ENCODE measurements at regions not wholly inside any gene's neighbourhood (a gene's known extent, or its start where the extent isn't known, plus 50 kb on each side); places are given as distances from the start of the nearest gene placed in this dataset.

DNA sequence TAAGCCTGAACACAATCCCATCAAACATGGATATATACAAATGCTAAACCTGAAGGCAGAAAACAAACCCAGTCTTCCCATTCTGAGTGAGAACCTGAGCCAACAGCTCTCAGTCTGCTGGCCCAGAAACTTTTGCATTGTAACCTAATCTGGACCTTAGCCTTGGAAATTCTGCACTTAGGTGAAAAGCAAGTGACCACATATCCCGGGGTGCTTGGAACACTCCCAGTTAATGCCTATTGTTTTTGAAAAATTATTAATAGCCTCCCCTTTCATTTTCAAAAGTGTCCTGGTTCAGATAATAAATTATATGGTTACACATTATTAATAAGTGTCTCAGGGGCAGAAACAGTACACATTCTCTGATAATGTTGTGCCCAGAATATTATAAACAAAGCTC lies 228.3 kb upstream of the TARS1 start:
- POLR2A ChIA-PET, result no interaction called here
- FAIRE-seq (no peak), ATAC-seq (no peak)

DNA sequence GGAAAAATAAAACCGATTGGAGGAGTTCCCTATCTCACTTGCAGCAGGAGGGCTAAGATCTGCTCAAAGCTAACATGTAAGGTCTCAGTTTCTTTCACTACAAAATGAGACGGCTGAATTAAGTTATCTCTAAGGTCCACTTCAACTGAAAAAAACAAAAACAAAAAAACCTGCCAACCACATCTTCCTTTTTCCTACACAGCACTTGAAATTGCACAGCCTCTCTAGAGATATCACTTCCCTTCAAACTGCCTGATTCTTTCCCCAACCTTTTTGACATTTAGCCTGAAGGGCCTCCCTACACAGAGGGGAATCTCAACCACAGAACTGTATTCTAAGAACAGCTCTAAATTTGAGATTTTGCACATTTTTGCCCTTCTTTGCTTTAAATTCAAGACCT lies 227.9 kb upstream of the TARS1 start:
- 6% methylated on average over 2 of the region's 2 CpGs for WGBS (ENCODE audit: insufficient coverage, low coverage, missing lambda C conversion rate)
- ChIA-PET CTCF (ENCODE audit: low intra/inter-chr PET ratio) (no interaction called here), POLR2A (no interaction called here)
- ATAC-seq (no peak), DNase-seq (ENCODE audit: extremely low read depth in 1 of 4, low spot score in 3 of 4) (no peak), FAIRE-seq (no peak)
- Histone ChIP-seq H3K4me3 (no peak overlapping the region), H3K36me3 (ENCODE audit: control insufficient read depth, insufficient read depth, low read length) (no peaks in the 10 kb centered on the region), H2AFZ (ENCODE audit: low read depth, low read length) (no peak overlapping the region), H3K9me1 (ENCODE audit: control insufficient read depth, insufficient read depth, low read length) (no peaks in the 10 kb centered on the region), H3K27ac (ENCODE audit: extremely low read depth, low read depth, low read length) (no peak overlapping the region), H3K4me1 (replicated peaks in 1 of 2; ENCODE audit: control insufficient read depth in 2 of 2, insufficient read depth in 2 of 2, low read length in 2 of 2) (no peaks in the 10 kb centered on the region), H4K20me1 (replicated peaks; ENCODE audit: control insufficient read depth, insufficient read depth, low read length) (no peaks in the 10 kb centered on the region), H3K9ac (ENCODE audit: insufficient read depth in 1 of 2, low read depth in 2 of 2, low read length in 2 of 2) (no peak overlapping the region), H3K27me3 (ENCODE audit: control insufficient read depth in 2 of 2, insufficient read depth in 2 of 2, low read length in 2 of 2) (no peaks in the 10 kb centered on the region), H3K79me2 (ENCODE audit: control insufficient read depth, insufficient read depth, low read length) (no peaks in the 10 kb centered on the region), H3K4me2 (ENCODE audit: insufficient read depth, low read length) (no peak overlapping the region), H3K9me3 (replicated peaks; ENCODE audit: control insufficient read depth, insufficient read depth, low read depth, low read length) (no peaks in the 10 kb centered on the region)
- intact Hi-C loops (cut with micrococcal nuclease) (no loop called here), in situ Hi-C loops (cut with MboI) (no loop called here)
- BruUV-seq (replicated peaks), result no TSS peak
- TF ChIP-seq, protein P1, sequence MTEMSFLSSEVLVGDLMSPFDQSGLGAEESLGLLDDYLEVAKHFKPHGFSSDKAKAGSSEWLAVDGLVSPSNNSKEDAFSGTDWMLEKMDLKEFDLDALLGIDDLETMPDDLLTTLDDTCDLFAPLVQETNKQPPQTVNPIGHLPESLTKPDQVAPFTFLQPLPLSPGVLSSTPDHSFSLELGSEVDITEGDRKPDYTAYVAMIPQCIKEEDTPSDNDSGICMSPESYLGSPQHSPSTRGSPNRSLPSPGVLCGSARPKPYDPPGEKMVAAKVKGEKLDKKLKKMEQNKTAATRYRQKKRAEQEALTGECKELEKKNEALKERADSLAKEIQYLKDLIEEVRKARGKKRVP (CRISPR knock-in tag; IDR thresholded peaks at IDR 0.05), result no peak
- TF ChIP-seq KHSRP (IDR thresholded peaks at IDR 0.05) (no peak), ZNF445 (CRISPR knock-in tag; IDR thresholded peaks at IDR 0.05; ENCODE audit: low read depth) (no peak), ZNF57 (CRISPR knock-in tag; IDR thresholded peaks at IDR 0.05) (no peak), FOXJ3 (CRISPR knock-in tag; IDR thresholded peaks at IDR 0.05) (no peak), ZBTB1 (CRISPR knock-in tag; IDR thresholded peaks at IDR 0.05; ENCODE audit: borderline replicate concordance, low read depth) (no peak), CREBBP (IDR thresholded peaks at IDR 0.05; ENCODE audit: low read depth, low read length) (no peak), KAT2B (IDR thresholded peaks at IDR 0.05; ENCODE audit: low read depth, low read length) (no peak), SRSF7 (optimal IDR thresholded peaks at IDR 0.05; ENCODE audit: low read depth, low read length) (no peak), SRF (CRISPR knock-in tag; IDR thresholded peaks at IDR 0.05) (no peak), BDP1 (IDR thresholded peaks at IDR 0.05; ENCODE audit: insufficient read depth, insufficient read length) (no peak)
- TF ChIP-seq, protein P2, sequence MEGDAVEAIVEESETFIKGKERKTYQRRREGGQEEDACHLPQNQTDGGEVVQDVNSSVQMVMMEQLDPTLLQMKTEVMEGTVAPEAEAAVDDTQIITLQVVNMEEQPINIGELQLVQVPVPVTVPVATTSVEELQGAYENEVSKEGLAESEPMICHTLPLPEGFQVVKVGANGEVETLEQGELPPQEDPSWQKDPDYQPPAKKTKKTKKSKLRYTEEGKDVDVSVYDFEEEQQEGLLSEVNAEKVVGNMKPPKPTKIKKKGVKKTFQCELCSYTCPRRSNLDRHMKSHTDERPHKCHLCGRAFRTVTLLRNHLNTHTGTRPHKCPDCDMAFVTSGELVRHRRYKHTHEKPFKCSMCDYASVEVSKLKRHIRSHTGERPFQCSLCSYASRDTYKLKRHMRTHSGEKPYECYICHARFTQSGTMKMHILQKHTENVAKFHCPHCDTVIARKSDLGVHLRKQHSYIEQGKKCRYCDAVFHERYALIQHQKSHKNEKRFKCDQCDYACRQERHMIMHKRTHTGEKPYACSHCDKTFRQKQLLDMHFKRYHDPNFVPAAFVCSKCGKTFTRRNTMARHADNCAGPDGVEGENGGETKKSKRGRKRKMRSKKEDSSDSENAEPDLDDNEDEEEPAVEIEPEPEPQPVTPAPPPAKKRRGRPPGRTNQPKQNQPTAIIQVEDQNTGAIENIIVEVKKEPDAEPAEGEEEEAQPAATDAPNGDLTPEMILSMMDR (IDR thresholded peaks at IDR 0.05 in 2 of 3, conservative IDR thresholded peaks at IDR 0.05 in 1 of 3; ENCODE audit: insufficient read depth in 2 of 3, low read depth in 1 of 3, low read length in 3 of 3), result no peak
- TF ChIP-seq, protein P3, sequence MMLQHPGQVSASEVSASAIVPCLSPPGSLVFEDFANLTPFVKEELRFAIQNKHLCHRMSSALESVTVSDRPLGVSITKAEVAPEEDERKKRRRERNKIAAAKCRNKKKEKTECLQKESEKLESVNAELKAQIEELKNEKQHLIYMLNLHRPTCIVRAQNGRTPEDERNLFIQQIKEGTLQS (IDR thresholded peaks at IDR 0.05), result no peak
- TF ChIP-seq, protein P3 (CRISPR knock-in tag; conservative IDR thresholded peaks at IDR 0.05), result no peak

More for the DNA sequence above, 228.3 kb upstream of the TARS1 start:
- no peak overlapping the region for H3K9ac ChIP-seq (ENCODE audit: insufficient read depth in 1 of 2, low read depth in 2 of 2, low read length in 2 of 2)
- H3K27ac ChIP-seq (ENCODE audit: extremely low read depth, low read depth, low read length), result no peak overlapping the region
- no peaks in the 10 kb centered on the region for H4K20me1 ChIP-seq (replicated peaks; ENCODE audit: control insufficient read depth, insufficient read depth, low read length)
- no peaks in the 10 kb centered on the region for H3K9me1 ChIP-seq (ENCODE audit: control insufficient read depth, insufficient read depth, low read length)
- no peaks in the 10 kb centered on the region for H3K27me3 ChIP-seq (ENCODE audit: control insufficient read depth in 2 of 2, insufficient read depth in 2 of 2, low read length in 2 of 2)
- H3K4me1 ChIP-seq (replicated peaks in 1 of 2; ENCODE audit: control insufficient read depth in 2 of 2, insufficient read depth in 2 of 2, low read length in 2 of 2), result no peaks in the 10 kb centered on the region
- H3K4me2 ChIP-seq (ENCODE audit: insufficient read depth, low read length), result no peak overlapping the region
- H2AFZ ChIP-seq (ENCODE audit: low read depth, low read length), result no peak overlapping the region
- H3K9me3 ChIP-seq (replicated peaks; ENCODE audit: control insufficient read depth, insufficient read depth, low read depth, low read length), result no peaks in the 10 kb centered on the region
- intact Hi-C loops (cut with micrococcal nuclease), result no loop called here
- no peak overlapping the region for H3K4me3 ChIP-seq
- no peak for DNase-seq (ENCODE audit: extremely low read depth in 1 of 4, low spot score in 3 of 4)
- no TSS peak for BruUV-seq (replicated peaks)
- no peak for TF ChIP-seq TARDBP (IDR thresholded peaks at IDR 0.05)
- TF ChIP-seq SRSF1 (IDR thresholded peaks at IDR 0.05; ENCODE audit: low read depth, low read length), result no peak
- TF ChIP-seq ZBTB17 (CRISPR knock-in tag; IDR thresholded peaks at IDR 0.05), result no peak
- CTCF ChIA-PET (ENCODE audit: low intra/inter-chr PET ratio), result no interaction called here
- in situ Hi-C loops (cut with MboI), result no loop called here
- WGBS (ENCODE audit: insufficient coverage, low coverage, missing lambda C conversion rate), result 0% methylated on average over 1 of the region's 1 CpG
- no peaks in the 10 kb centered on the region for H3K36me3 ChIP-seq (ENCODE audit: control insufficient read depth, insufficient read depth, low read length)
- no peaks in the 10 kb centered on the region for H3K79me2 ChIP-seq (ENCODE audit: control insufficient read depth, insufficient read depth, low read length)
